SK-N-SH (cell line): ENCODE measurements at regions not wholly inside any gene's neighbourhood (a gene's known extent, or its start where the extent isn't known, plus 50 kb on each side); places are given as distances from the start of the nearest gene placed in this dataset.

Experiments
- CTCF ChIA-PET: fragments of 300-600, 350-600 bp; formaldehyde crosslinking; extraction: SDS; loops from one replicate; lab custom pipeline; 2021; lab: Yijun Ruan, JAX
- POLR2A ChIA-PET: fragments of 350-600 bp; sonication (Branson Sonifier 250); formaldehyde crosslinking; extraction: SDS; loops from one replicate; lab custom pipeline; 2020; ENCODE audit warnings: antibody characterized with exemption, inconsistent platforms; lab: Yijun Ruan, JAX
- DNase-seq: peaks from one replicate; pipeline ENCODE4 v3.0.0; 2012
- H2AFZ ChIP-seq: fragments of 200-600 bp; sonication (generic); 2 replicates; pipeline ENCODE4 v1.8.1; 2016; ENCODE audit warnings: antibody characterized with exemption, mild to moderate bottlenecking, low read depth
- H3F3A ChIP-seq: fragments of 200-600 bp; sonication (generic); replicated peaks from 2 replicates; pipeline ENCODE3; 2016; ENCODE audit warnings: antibody characterized with exemption, mild to moderate bottlenecking; ENCODE audit not compliant: insufficient read depth
- H3K27ac ChIP-seq, 2 experiments: fragments of 200-500 bp in 1 of 2; fragments of 200-600 bp in 1 of 2; sonication (Bioruptor generic) in 1 of 2; sonication (generic), shearing (Covaris generic) in 1 of 2; 2 replicates each; pipeline versions ENCODE4 v1.5.1 to v1.6.1; 2014 to 2016; ENCODE audit warnings: low read depth in 2 of 2, inconsistent platforms in 1 of 2, low read length in 1 of 2, mild to moderate bottlenecking in 1 of 2, mixed read lengths in 1 of 2
- H3K27me3 ChIP-seq: fragments of 200-600 bp; sonication (generic), shearing (Covaris generic); 2 replicates; pipeline ENCODE4 v1.6.1; 2016; ENCODE audit warnings: mixed run types; ENCODE audit not compliant: insufficient read depth
- H3K36me3 ChIP-seq, 2 experiments: fragments of 200-500 bp in 1 of 2; fragments of 200-600 bp in 1 of 2; sonication (Bioruptor generic) in 1 of 2; sonication (generic) in 1 of 2; replicated peaks in 1 of 2; 2 replicates each; pipeline versions ENCODE3 to v1.5.1; 2014 to 2016; ENCODE audit warnings: low read length in 1 of 2, mild to moderate bottlenecking in 1 of 2; ENCODE audit not compliant: insufficient read depth in 2 of 2, control insufficient read depth in 1 of 2
- H3K4me1 ChIP-seq, 2 experiments: fragments of 200-500 bp in 1 of 2; fragments of 200-600 bp in 1 of 2; sonication (Bioruptor generic) in 1 of 2; sonication (generic), shearing (Covaris generic) in 1 of 2; 2 replicates each; pipeline versions ENCODE4 v1.5.1 to v1.6.1; 2014 to 2016; ENCODE audit warnings: low read depth in 1 of 2, low read length in 1 of 2, mixed run types in 1 of 2; ENCODE audit not compliant: insufficient read depth in 2 of 2, control insufficient read depth in 1 of 2
- H3K4me2 ChIP-seq: fragments of 200-600 bp; sonication (generic), shearing (Covaris generic); 2 replicates; pipeline ENCODE4 v1.6.1; 2017; ENCODE audit warnings: mixed run types
- H3K4me3 ChIP-seq, 2 experiments: fragments of 200-500 bp in 1 of 2; fragments of 200-600 bp in 1 of 2; sonication (Bioruptor generic) in 1 of 2; sonication (generic), shearing (Covaris generic) in 1 of 2; 2 replicates each; pipeline versions ENCODE4 v1.5.1 to v1.8.1; 2014 to 2016; ENCODE audit warnings: low read depth in 2 of 2, inconsistent platforms in 1 of 2, low read length in 1 of 2, mild to moderate bottlenecking in 1 of 2, mixed read lengths in 1 of 2, moderate library complexity in 1 of 2
- H3K79me2 ChIP-seq: fragments of 200-600 bp; sonication (generic); 2 replicates; pipeline ENCODE4 v1.8.1; 2017; ENCODE audit warnings: mild to moderate bottlenecking; ENCODE audit not compliant: insufficient read depth
- H3K9ac ChIP-seq: fragments of 200-600 bp; sonication (generic); 2 replicates; pipeline ENCODE4 v1.6.1; 2017; ENCODE audit warnings: mixed run types
- H3K9me2 ChIP-seq: fragments of 200-600 bp; sonication (generic); 2 replicates; pipeline ENCODE4 v1.6.1; 2017; ENCODE audit warnings: mixed run types
- H3K9me3 ChIP-seq: fragments of 200-600 bp; sonication (generic); 2 replicates; pipeline ENCODE4 v1.6.1; 2017; ENCODE audit warnings: mixed run types, mild to moderate bottlenecking, moderate library complexity
- H4K20me1 ChIP-seq: fragments of 200-600 bp; sonication (generic); 2 replicates; pipeline ENCODE4 v1.6.1; 2017; ENCODE audit warnings: mild to moderate bottlenecking, mixed run types; ENCODE audit not compliant: insufficient read depth
- CHD2 ChIP-seq: fragments of 150-350 bp; IDR thresholded peaks from 2 replicates; pipeline ENCODE4 v1.6.1; 2018; ENCODE audit warnings: low read length; ENCODE audit not compliant: partially characterized antibody
- EZH2phosphoT487 ChIP-seq: fragments of 200-600 bp; sonication (generic); IDR thresholded peaks from 2 replicates; pipeline ENCODE4 v1.6.1; 2017; ENCODE audit warnings: low read depth, mixed run types, mild to moderate bottlenecking, antibody characterized with exemption, moderate library complexity, borderline replicate concordance
- GABPA ChIP-seq: IDR thresholded peaks from 2 replicates; pipeline ENCODE4 v1.4.0; 2012; ENCODE audit warnings: low read depth, mild to moderate bottlenecking
- GATA2 ChIP-seq: sonication (generic); formaldehyde crosslinking; IDR thresholded peaks from 2 replicates; pipeline ENCODE4 v1.5.0; 2020; ENCODE audit warnings: mild to moderate bottlenecking, missing genetic modification reagents
- NFIC ChIP-seq: IDR thresholded peaks from 2 replicates; pipeline ENCODE4 v1.4.0; 2012; ENCODE audit warnings: borderline replicate concordance
- NRF1 ChIP-seq: IDR thresholded peaks from 2 replicates; pipeline ENCODE4 v1.6.1; 2012; ENCODE audit warnings: low read depth, mild to moderate bottlenecking, low read length
- RCOR1 ChIP-seq: fragments of 150-350 bp; IDR thresholded peaks from 2 replicates; pipeline ENCODE4 v1.6.1; 2017; ENCODE audit warnings: antibody characterized with exemption, low read length
- REST ChIP-seq: IDR thresholded peaks from 2 replicates; pipeline ENCODE4 v1.6.1; 2012; ENCODE audit warnings: mild to moderate bottlenecking, low read depth, low read length, moderate library complexity
- RFX5 ChIP-seq: IDR thresholded peaks from 2 replicates; pipeline ENCODE4 v1.6.1; 2012; ENCODE audit warnings: mild to moderate bottlenecking, improper control_type of control experiment, low read length
- SIN3A ChIP-seq: IDR thresholded peaks from 2 replicates; pipeline ENCODE4 v1.6.1; 2012; ENCODE audit warnings: low read depth, mild to moderate bottlenecking, low read length, moderate library complexity, borderline replicate concordance
- SMC3 ChIP-seq: IDR thresholded peaks from 2 replicates; pipeline ENCODE4 v1.6.1; 2012; ENCODE audit warnings: low read depth, low read length, improper control_type of control experiment
- TEAD4 ChIP-seq: IDR thresholded peaks from 2 replicates; pipeline ENCODE4 v1.4.0; 2012; ENCODE audit warnings: mild to moderate bottlenecking, borderline replicate concordance; ENCODE audit not compliant: insufficient read depth
- USF1 ChIP-seq: IDR thresholded peaks from 2 replicates; pipeline ENCODE4 v1.4.0; 2012; ENCODE audit warnings: low read depth, borderline replicate concordance
- USF2 ChIP-seq: fragments of 150-350 bp; IDR thresholded peaks from 2 replicates; pipeline ENCODE4 v1.6.1; 2017; ENCODE audit warnings: antibody characterized with exemption, low read length, low read depth, borderline replicate concordance
- WGBS: methylation state at CpG from one replicate; pipeline ENCODE4 v1.1.6; 2017; ENCODE audit warnings: low lambda C conversion rate; 5-methylcytosine and 5-hydroxymethylcytosine counted together
- TF ChIP-seq, protein P1 (sequence below): IDR thresholded peaks from 2 replicates; pipeline ENCODE4 v1.4.0; 2012; ENCODE audit warnings: low read depth, borderline replicate concordance
- TF ChIP-seq, protein P2 (sequence below): IDR thresholded peaks from 2 replicates; pipeline ENCODE4; 2012

- no peak overlapping the region for H3K27ac ChIP-seq
- H2AFZ ChIP-seq = no peak overlapping the region
- H3F3A ChIP-seq = no peaks in the 10 kb centered on the region
- CTCF ChIA-PET = no interaction called here
- H4K20me1 ChIP-seq = no peaks in the 10 kb centered on the region
- H3K9me3 ChIP-seq = no peaks in the 10 kb centered on the region
- no peaks in the 10 kb centered on the region for H3K79me2 ChIP-seq
- POLR2A ChIA-PET = no interaction called here
- no peaks in the 10 kb centered on the region for H3K9me2 ChIP-seq
- H3K4me1 ChIP-seq = no peaks in the 10 kb centered on the region
- H3K27me3 ChIP-seq = no peaks in the 10 kb centered on the region
- no peak overlapping the region for H3K4me2 ChIP-seq
- TF ChIP-seq RFX5 (no peak), NRF1 (no peak)
- no peak for DNase-seq
- H3K36me3 ChIP-seq = no peaks in the 10 kb centered on the region
- H3K9ac ChIP-seq = no peak overlapping the region
- WGBS = 5% methylated on average over 2 of the region's 2 CpGs
- H3K4me3 ChIP-seq = no peak overlapping the region
Observed at GRCh38 chr3:5581743-5582142, 394.2 kb downstream of the EDEM1 start.

GRCh38 chr3:5583920-5584319 lies 396.4 kb downstream of the EDEM1 start:
- Histone ChIP-seq H3K79me2 (no peaks in the 10 kb centered on the region), H2AFZ (no peak overlapping the region), H3K9me3 (no peaks in the 10 kb centered on the region), H4K20me1 (no peaks in the 10 kb centered on the region), H3K4me1 (no peaks in the 10 kb centered on the region), H3F3A (no peaks in the 10 kb centered on the region), H3K36me3 (no peaks in the 10 kb centered on the region), H3K27me3 (no peaks in the 10 kb centered on the region), H3K4me3 (no peak overlapping the region), H3K4me2 (no peak overlapping the region), H3K9ac (no peak overlapping the region), H3K9me2 (no peaks in the 10 kb centered on the region), H3K27ac (no peak overlapping the region)
- DNase-seq = no peak
- ChIA-PET POLR2A (no interaction called here), CTCF (no interaction called here)
- no peak for TF ChIP-seq SIN3A
- TF ChIP-seq GATA2 (CRISPR knock-in tag) = no peak
- no peak for TF ChIP-seq TEAD4
- TF ChIP-seq EZH2phosphoT487 = no peak
- no peak for TF ChIP-seq GABPA
- TF ChIP-seq REST = no peak
- TF ChIP-seq, protein P1, sequence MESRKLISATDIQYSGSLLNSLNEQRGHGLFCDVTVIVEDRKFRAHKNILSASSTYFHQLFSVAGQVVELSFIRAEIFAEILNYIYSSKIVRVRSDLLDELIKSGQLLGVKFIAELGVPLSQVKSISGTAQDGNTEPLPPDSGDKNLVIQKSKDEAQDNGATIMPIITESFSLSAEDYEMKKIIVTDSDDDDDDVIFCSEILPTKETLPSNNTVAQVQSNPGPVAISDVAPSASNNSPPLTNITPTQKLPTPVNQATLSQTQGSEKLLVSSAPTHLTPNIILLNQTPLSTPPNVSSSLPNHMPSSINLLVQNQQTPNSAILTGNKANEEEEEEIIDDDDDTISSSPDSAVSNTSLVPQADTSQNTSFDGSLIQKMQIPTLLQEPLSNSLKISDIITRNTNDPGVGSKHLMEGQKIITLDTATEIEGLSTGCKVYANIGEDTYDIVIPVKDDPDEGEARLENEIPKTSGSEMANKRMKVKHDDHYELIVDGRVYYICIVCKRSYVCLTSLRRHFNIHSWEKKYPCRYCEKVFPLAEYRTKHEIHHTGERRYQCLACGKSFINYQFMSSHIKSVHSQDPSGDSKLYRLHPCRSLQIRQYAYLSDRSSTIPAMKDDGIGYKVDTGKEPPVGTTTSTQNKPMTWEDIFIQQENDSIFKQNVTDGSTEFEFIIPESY = no peak
- TF ChIP-seq NFIC = no peak
- no peak for TF ChIP-seq SMC3
- TF ChIP-seq, protein P2, sequence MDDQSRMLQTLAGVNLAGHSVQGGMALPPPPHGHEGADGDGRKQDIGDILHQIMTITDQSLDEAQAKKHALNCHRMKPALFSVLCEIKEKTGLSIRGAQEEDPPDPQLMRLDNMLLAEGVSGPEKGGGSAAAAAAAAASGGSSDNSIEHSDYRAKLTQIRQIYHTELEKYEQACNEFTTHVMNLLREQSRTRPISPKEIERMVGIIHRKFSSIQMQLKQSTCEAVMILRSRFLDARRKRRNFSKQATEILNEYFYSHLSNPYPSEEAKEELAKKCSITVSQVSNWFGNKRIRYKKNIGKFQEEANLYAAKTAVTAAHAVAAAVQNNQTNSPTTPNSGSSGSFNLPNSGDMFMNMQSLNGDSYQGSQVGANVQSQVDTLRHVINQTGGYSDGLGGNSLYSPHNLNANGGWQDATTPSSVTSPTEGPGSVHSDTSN = no peak
- no peak for TF ChIP-seq RCOR1
- TF ChIP-seq USF2 = no peak
- TF ChIP-seq USF1 = no peak
- no peak for TF ChIP-seq CHD2
- 0% methylated on average over 4 of the region's 4 CpGs for WGBS
